ENCODE measurements at regions not wholly inside any gene's neighbourhood (a gene's known extent, or its start where the extent isn't known, plus 50 kb on each side); places are given as distances from the start of the nearest gene placed in this dataset.

DNA sequence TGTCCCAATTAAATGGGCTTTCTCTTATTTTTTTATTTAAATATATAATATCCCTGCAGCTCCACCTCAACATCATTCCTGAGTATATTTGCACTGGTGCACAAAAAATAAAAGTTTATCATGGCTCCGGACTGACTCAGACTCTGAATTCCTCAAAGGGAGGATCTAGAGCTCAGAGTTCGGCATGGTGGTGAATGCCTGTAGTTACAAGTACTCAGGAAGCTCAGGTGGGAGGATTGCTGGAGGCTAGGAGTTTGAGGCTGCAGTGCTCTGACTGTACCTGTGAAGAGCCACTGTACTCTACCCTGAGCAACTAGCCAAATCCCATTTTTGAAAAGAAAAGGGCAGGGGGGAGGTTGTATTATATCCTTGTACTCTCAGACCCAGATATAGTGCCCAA, 52.8 kb upstream of the NRXN1 start:
- DNase-seq (ENCODE audit: low read depth) = no peak
- no peak for TF ChIP-seq CTCF (IDR thresholded peaks at IDR 0.05; ENCODE audit: insufficient read depth, low read length, poor library complexity, severe bottlenecking)

More for the DNA sequence above, 52.8 kb upstream of the NRXN1 start:
- Histone ChIP-seq H3K27me3 (ENCODE audit: control insufficient read depth, insufficient read depth, low read length) (no peaks in the 10 kb centered on the region), H3K4me3 (ENCODE audit: low read depth, low read length) (no peak overlapping the region), H3K36me3 (ENCODE audit: control insufficient read depth, insufficient read depth, low read length) (no peaks in the 10 kb centered on the region)
